HUES48 (cell line): ENCODE measurements at regions not wholly inside any gene's neighbourhood (a gene's known extent, or its start where the extent isn't known, plus 50 kb on each side); places are given as distances from the start of the nearest gene placed in this dataset.

Experiments used
- H3K27ac ChIP-seq: one replicate; pipeline ENCODE4 v1.7.0; 2013; ENCODE audit warnings: low read depth, low read length, inconsistent platforms
- H3K27me3 ChIP-seq: 2 replicates; pipeline ENCODE4 v1.6.1; 2013; ENCODE audit warnings: mild to moderate bottlenecking, low read length; ENCODE audit not compliant: control insufficient read depth, insufficient read depth
- H3K36me3 ChIP-seq: 2 replicates; pipeline ENCODE4 v1.6.1; 2013; ENCODE audit warnings: low read length; ENCODE audit not compliant: control insufficient read depth, insufficient read depth
- H3K4me1 ChIP-seq: 2 replicates; pipeline ENCODE4 v1.6.1; 2013; ENCODE audit warnings: mild to moderate bottlenecking, low read length; ENCODE audit not compliant: control insufficient read depth, insufficient read depth
- H3K4me3 ChIP-seq: 2 replicates; pipeline ENCODE4 v1.5.1; 2013; ENCODE audit warnings: mild to moderate bottlenecking, low read depth, low read length
- H3K9ac ChIP-seq: 2 replicates; pipeline ENCODE4 v1.6.1; 2013; ENCODE audit warnings: mild to moderate bottlenecking, low read depth, low read length, moderate library complexity
- H3K9me3 ChIP-seq: 2 replicates; pipeline ENCODE4 v1.6.1; 2013; ENCODE audit warnings: low read length; ENCODE audit not compliant: control insufficient read depth, insufficient read depth

GRCh38 chr9:19512103-19512832 is 103.5 kb downstream of the ACER2 start:
- H3K9me3 ChIP-seq, result no peaks in the 10 kb centered on the region
- H3K36me3 ChIP-seq, result no peaks in the 10 kb centered on the region

GRCh38 chr9:19511694-19512093 is 102.9 kb downstream of the ACER2 start:
- no peak overlapping the region for H3K4me3 ChIP-seq
- H3K9ac ChIP-seq, result no peak overlapping the region
- H3K27me3 ChIP-seq, result no peaks in the 10 kb centered on the region
- H3K4me1 ChIP-seq, result no peaks in the 10 kb centered on the region
- H3K9me3 ChIP-seq, result no peaks in the 10 kb centered on the region
- H3K36me3 ChIP-seq, result no peaks in the 10 kb centered on the region
- no peak overlapping the region for H3K27ac ChIP-seq

More at GRCh38 chr9:19512103-19512832, 103.5 kb downstream of the ACER2 start:
- Histone ChIP-seq H3K4me1 (no peaks in the 10 kb centered on the region), H3K27ac (no peak overlapping the region), H3K27me3 (no peaks in the 10 kb centered on the region), H3K4me3 (no peak overlapping the region), H3K9ac (no peak overlapping the region)

- no peaks in the 10 kb centered on the region for H3K4me1 ChIP-seq
- no peak overlapping the region for H3K9ac ChIP-seq
- no peak overlapping the region for H3K4me3 ChIP-seq
- no peak overlapping the region for H3K27ac ChIP-seq
- H3K36me3 ChIP-seq, result no peaks in the 10 kb centered on the region
- no peaks in the 10 kb centered on the region for H3K9me3 ChIP-seq
- H3K27me3 ChIP-seq, result no peaks in the 10 kb centered on the region
Observed at GRCh38 chr9:19510907-19511306, 102.1 kb downstream of the ACER2 start.
